ENCODE measurements at regions not wholly inside any gene's neighbourhood (a gene's known extent, or its start where the extent isn't known, plus 50 kb on each side); places are given as distances from the start of the nearest gene placed in this dataset.

DNA sequence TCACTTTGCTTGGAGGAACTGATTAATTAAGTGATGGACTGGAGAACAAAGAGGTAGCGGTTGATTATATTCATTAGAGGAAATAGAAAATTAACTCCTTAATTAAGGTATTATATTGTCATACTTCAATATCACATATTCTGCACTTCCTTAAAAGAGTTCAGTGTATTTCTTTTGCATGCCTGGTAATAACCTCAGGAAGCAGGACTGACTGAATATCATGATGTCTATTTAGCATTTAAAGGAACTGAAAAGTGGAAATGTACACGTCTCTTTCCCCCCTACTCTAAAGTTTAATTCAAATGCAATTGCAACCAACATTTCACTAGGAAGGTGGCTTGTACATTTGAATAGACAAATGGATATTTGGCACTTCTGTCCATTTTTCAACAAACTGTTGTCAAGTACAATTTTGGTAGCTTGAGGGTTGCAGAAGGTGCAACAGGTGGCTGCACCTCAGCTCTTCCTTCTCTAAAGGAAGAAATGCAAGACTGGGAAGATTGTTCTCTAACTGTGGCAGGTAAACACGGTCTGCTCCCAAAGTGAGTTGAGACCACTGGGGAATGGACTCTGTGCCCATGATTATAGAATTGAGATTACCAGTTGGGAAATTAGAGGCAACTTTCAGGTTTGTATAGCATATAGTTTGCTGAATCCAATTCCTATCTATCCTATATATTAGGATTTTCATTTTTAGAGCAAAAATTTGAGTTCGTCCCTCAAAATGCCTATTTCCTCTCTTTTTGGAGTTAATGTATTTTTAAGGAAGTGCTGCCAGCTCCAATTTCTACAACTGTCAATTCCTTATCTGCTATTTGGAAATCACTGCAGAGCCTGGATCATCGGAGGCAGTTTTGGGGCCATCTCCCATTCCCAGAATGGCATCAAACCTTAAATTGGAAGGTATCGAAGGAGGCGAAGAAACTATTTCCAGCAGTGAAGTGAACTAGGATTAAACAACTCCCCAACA, 98.9 kb upstream of the TAF11L2 start:
- no peak overlapping the region for H3K9ac ChIP-seq (ENCODE audit: low read depth in 1 of 2, low read length in 2 of 2)
- no peak overlapping the region for H3K27ac ChIP-seq (ENCODE audit: low read depth in 2 of 2, low read length in 2 of 2)
- no peaks in the 10 kb centered on the region for H3K36me3 ChIP-seq (ENCODE audit: control insufficient read depth in 2 of 2, insufficient read depth in 2 of 2, low read length in 2 of 2)
- no peak overlapping the region for H3K4me3 ChIP-seq (ENCODE audit: low read length in 2 of 2)
- peaks cover 0 to 5% of the 10 kb centered on the region in 2 donors for H3K4me1 ChIP-seq (ENCODE audit: control insufficient read depth in 2 of 2, insufficient read depth in 2 of 2, low read length in 2 of 2)
- no peaks in the 10 kb centered on the region for H3K9me3 ChIP-seq (ENCODE audit: control insufficient read depth in 2 of 2, low read length in 2 of 2)
- H3K27me3 ChIP-seq (ENCODE audit: control insufficient read depth in 2 of 2, insufficient read depth in 2 of 2, low read length in 2 of 2) = peaks cover 2 to 5% of the 10 kb centered on the region in 2 donors

DNA sequence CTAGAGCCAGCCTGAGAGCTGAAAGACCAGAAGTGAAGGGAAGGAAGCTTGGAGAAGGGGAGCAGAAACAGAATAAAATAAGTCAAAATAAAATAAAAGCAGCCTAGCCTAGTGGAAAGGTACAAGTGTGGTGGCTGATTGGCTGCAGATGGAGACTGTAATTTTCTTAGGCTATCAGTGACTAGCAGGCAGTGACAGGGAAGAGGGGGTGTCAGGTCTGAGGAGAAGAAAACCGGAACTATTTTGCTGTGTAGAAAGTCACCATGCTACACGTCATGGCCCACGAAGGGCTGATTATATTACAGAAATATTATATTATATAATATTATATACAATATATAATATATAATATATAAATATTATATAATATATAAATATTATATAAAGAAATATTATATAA, 98.1 kb upstream of the TAF11L2 start:
- Histone ChIP-seq H3K4me1 (ENCODE audit: control insufficient read depth in 2 of 2, insufficient read depth in 2 of 2, low read length in 2 of 2) (peaks cover 0 to 5% of the 10 kb centered on the region in 2 donors), H3K9me3 (ENCODE audit: control insufficient read depth in 2 of 2, low read length in 2 of 2) (no peaks in the 10 kb centered on the region), H3K36me3 (ENCODE audit: control insufficient read depth in 2 of 2, insufficient read depth in 2 of 2, low read length in 2 of 2) (no peaks in the 10 kb centered on the region), H3K27ac (ENCODE audit: low read depth in 2 of 2, low read length in 2 of 2) (no peak overlapping the region), H3K27me3 (ENCODE audit: control insufficient read depth in 2 of 2, insufficient read depth in 2 of 2, low read length in 2 of 2) (peaks cover 2 to 5% of the 10 kb centered on the region in 2 donors), H3K9ac (ENCODE audit: low read depth in 1 of 2, low read length in 2 of 2) (no peak overlapping the region), H3K4me3 (ENCODE audit: low read length in 2 of 2) (no peak overlapping the region)

DNA sequence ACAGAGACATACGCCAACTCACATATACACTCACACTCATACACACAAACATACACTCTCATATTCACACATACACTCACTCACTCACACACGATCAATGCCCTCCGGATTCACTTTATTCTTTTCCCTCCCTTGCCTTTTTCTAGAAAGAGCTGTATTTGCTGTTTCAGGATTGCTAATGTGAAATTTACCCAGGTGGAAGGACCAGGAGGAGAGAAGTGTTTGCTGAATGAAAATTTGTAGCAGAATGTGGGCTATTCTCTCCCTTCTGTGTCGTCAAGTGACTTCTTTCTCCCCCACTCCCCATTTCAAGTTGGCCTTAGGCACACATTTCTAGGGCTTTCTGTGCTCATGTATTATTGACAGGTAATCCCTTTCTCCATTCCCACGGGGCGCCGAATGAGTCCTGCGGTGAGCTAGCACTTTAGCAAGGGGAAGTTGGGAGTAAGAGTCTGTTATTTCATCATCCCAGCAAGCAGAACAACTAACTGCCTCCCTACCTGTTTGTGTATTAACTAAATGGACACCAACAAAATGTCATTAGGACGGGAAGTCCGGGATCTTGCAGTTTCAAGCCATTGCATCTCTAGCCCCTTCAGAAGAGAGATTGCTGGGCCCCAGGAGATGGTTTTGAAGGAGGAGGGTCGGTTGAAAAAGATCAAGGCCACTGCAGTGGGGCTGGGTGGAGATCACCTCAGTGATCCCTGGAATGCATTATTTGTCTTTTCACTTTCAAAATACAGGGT, 97.1 kb upstream of the TAF11L2 start:
- no peaks in the 10 kb centered on the region for H3K36me3 ChIP-seq (ENCODE audit: control insufficient read depth in 2 of 2, insufficient read depth in 2 of 2, low read length in 2 of 2)
- peaks cover 0 to 5% of the 10 kb centered on the region in 2 donors for H3K4me1 ChIP-seq (ENCODE audit: control insufficient read depth in 2 of 2, insufficient read depth in 2 of 2, low read length in 2 of 2)
- H3K27ac ChIP-seq (ENCODE audit: low read depth in 2 of 2, low read length in 2 of 2) = no peak overlapping the region
- no peaks in the 10 kb centered on the region for H3K9me3 ChIP-seq (ENCODE audit: control insufficient read depth in 2 of 2, low read length in 2 of 2)
- H3K27me3 ChIP-seq (ENCODE audit: control insufficient read depth in 2 of 2, insufficient read depth in 2 of 2, low read length in 2 of 2) = peaks cover 2 to 5% of the 10 kb centered on the region in 2 donors
- H3K4me3 ChIP-seq (ENCODE audit: low read length in 2 of 2) = no peak overlapping the region
- H3K9ac ChIP-seq (ENCODE audit: low read depth in 1 of 2, low read length in 2 of 2) = no peak overlapping the region

DNA sequence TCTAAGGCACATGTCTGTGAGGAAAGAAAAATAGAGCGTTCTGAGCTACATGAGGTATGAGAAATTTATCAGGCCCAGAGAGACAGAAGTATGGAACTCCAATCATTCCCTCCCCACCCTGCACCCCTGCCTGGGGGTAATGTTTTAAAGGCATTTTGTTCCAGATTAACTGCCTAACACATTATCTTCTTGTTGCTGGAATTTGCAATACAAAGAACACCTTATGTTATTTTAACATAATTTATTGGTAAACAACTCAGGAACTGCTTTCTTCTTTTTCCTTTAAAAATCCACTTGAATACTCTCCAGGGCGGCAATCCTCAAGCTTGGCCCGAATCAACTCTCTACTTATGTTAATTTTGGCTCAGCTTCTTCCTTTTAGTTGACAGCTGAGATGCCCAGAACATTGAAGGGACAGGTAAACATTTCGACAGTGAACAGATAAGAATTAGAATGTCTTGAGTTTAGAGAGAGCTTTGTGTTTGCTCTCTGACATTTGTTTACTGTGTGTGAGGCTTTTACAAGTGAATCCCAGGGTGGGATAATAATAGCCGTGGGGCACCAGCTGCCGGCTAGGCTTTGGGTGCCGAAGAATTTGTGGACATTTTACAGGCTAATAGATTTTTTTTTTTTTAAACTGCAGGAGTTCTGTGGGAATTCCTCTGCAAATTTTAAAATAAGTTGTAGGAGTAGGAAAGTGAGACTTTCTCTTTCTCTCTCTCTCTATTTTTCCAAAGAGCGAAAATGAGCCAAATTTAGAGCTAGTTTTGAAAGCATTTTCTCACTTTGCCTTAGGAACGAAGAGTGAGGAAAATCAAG, 96.4 kb upstream of the TAF11L2 start:
- Histone ChIP-seq H3K36me3 (ENCODE audit: control insufficient read depth in 2 of 2, insufficient read depth in 2 of 2, low read length in 2 of 2) (no peaks in the 10 kb centered on the region), H3K4me1 (ENCODE audit: control insufficient read depth in 2 of 2, insufficient read depth in 2 of 2, low read length in 2 of 2) (peaks cover 0 to 5% of the 10 kb centered on the region in 2 donors), H3K4me3 (ENCODE audit: low read length in 2 of 2) (no peak overlapping the region), H3K27me3 (ENCODE audit: control insufficient read depth in 2 of 2, insufficient read depth in 2 of 2, low read length in 2 of 2) (peaks cover 2 to 5% of the 10 kb centered on the region in 2 donors), H3K9me3 (ENCODE audit: control insufficient read depth in 2 of 2, low read length in 2 of 2) (no peaks in the 10 kb centered on the region), H3K9ac (ENCODE audit: low read depth in 1 of 2, low read length in 2 of 2) (no peak overlapping the region), H3K27ac (ENCODE audit: low read depth in 2 of 2, low read length in 2 of 2) (no peak overlapping the region)

DNA sequence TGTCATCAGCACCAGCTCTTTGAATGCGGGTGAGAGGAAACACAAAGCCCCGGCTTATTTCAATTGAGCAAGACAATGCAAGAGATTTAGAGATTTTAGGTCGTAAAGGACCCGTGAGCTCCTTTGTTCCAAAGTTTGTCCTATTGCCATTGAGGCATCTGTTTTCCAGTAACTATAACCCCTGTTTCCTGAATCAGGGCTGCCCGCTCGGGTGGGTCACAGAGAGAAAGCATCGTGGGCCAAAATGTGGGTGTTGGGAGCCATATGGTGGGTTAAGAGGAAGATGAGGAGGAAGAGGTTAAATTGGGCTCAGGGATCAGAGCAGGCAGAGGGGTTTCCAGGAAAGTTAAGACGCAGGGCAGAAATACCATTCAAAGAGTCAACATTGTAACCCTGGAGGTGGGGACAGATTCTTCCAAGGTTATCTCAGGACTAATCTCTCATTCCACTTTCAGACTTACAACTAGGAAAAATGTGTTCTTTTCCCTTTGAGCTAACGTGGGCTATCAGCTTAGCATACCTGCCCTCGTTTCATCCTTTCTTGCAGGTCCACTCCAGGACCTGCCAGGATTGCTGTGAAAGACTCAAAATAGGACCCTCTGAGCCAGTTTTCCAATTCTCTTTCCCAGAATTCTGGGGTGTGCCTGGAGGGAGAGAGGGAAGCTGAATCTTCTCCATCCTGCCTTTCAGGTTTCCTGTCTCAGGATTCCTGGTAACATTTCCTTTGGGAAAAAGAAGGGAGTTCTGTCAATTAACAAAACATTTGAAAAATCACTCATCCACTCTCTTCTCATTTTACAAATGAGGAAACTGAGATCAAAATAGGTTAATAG, 95.5 kb upstream of the TAF11L2 start:
- H3K9ac ChIP-seq (ENCODE audit: low read depth in 1 of 2, low read length in 2 of 2) = no peak overlapping the region
- H3K4me3 ChIP-seq (ENCODE audit: low read length in 2 of 2) = no peak overlapping the region
- peaks cover 2 to 5% of the 10 kb centered on the region in 2 donors for H3K27me3 ChIP-seq (ENCODE audit: control insufficient read depth in 2 of 2, insufficient read depth in 2 of 2, low read length in 2 of 2)
- H3K9me3 ChIP-seq (ENCODE audit: control insufficient read depth in 2 of 2, low read length in 2 of 2) = no peaks in the 10 kb centered on the region
- peaks cover 0 to 5% of the 10 kb centered on the region in 2 donors for H3K4me1 ChIP-seq (ENCODE audit: control insufficient read depth in 2 of 2, insufficient read depth in 2 of 2, low read length in 2 of 2)
- H3K27ac ChIP-seq (ENCODE audit: low read depth in 2 of 2, low read length in 2 of 2) = no peak overlapping the region
- no peaks in the 10 kb centered on the region for H3K36me3 ChIP-seq (ENCODE audit: control insufficient read depth in 2 of 2, insufficient read depth in 2 of 2, low read length in 2 of 2)

DNA sequence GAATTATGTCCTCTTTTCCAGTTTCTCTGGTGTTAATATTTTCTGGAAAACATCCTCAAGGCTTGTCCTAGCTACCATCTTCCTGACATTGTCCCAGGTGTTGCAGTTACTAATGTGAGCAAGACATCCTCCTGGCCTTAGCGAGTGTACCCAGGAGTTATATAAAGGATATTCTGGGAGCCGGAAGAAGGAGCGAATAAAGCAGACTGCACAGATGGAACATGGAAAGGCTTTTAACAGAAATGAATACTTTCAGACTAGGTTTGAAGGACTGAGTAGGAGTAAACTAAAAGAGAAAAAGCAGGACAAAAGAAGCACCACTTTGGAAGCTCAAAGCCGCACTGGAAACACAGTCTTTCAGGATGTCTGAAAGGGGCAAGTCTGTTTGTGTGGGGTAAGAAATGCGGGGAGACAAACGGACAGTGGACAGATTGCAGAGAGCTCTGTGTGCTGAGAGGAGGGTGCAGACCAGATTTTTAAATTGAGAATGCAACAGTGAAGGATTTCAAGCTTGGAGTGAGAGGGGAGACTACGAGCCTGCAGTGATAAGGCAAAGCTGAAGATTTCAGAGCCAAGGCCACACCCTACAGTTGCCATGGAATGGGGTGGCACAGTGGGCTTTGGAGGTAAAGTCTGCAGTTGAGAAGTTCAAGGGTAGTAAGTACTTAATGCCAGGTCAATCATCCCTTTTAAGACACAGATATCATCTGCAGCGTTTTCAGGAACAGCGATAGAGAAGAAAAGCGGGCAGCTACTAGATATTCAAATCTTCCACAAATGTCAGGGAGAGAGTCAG, 94.1 kb upstream of the TAF11L2 start:
- H3K27ac ChIP-seq (ENCODE audit: low read depth in 2 of 2, low read length in 2 of 2) = no peak overlapping the region
- peaks cover 2 to 5% of the 10 kb centered on the region in 2 donors for H3K27me3 ChIP-seq (ENCODE audit: control insufficient read depth in 2 of 2, insufficient read depth in 2 of 2, low read length in 2 of 2)
- no peaks in the 10 kb centered on the region for H3K36me3 ChIP-seq (ENCODE audit: control insufficient read depth in 2 of 2, insufficient read depth in 2 of 2, low read length in 2 of 2)
- no peak overlapping the region for H3K9ac ChIP-seq (ENCODE audit: low read depth in 1 of 2, low read length in 2 of 2)
- no peaks in the 10 kb centered on the region for H3K9me3 ChIP-seq (ENCODE audit: control insufficient read depth in 2 of 2, low read length in 2 of 2)
- H3K4me3 ChIP-seq (ENCODE audit: low read length in 2 of 2) = no peak overlapping the region
- H3K4me1 ChIP-seq (ENCODE audit: control insufficient read depth in 2 of 2, insufficient read depth in 2 of 2, low read length in 2 of 2) = peaks cover 0 to 5% of the 10 kb centered on the region in 2 donors

DNA sequence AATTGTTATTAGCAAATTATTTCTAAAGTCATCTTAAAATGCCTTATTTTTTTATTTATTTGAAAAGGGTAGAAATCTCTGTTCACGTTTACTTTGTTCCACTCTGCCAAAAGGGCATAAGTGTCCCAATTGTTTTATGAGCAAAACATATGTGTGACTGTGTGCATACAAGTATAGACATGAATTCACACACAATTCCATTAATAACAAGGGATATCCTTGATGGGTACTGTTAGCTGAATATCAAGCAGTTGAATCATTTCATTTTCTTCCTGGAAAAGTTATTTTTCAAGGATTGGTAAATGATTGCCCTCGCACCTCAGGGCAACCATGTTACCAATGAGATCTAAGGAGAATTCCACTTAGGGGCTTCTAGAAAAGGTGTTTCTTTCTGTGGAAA, 92.1 kb upstream of the TAF11L2 start:
- Histone ChIP-seq H3K36me3 (ENCODE audit: control insufficient read depth in 2 of 2, insufficient read depth in 2 of 2, low read length in 2 of 2) (no peaks in the 10 kb centered on the region), H3K9ac (ENCODE audit: low read depth in 1 of 2, low read length in 2 of 2) (no peak overlapping the region), H3K27ac (ENCODE audit: low read depth in 2 of 2, low read length in 2 of 2) (no peak overlapping the region), H3K9me3 (ENCODE audit: control insufficient read depth in 2 of 2, low read length in 2 of 2) (no peaks in the 10 kb centered on the region), H3K4me3 (ENCODE audit: low read length in 2 of 2) (no peak overlapping the region), H3K27me3 (ENCODE audit: control insufficient read depth in 2 of 2, insufficient read depth in 2 of 2, low read length in 2 of 2) (peaks cover 2 to 5% of the 10 kb centered on the region in 2 donors), H3K4me1 (ENCODE audit: control insufficient read depth in 2 of 2, insufficient read depth in 2 of 2, low read length in 2 of 2) (peaks cover 0 to 5% of the 10 kb centered on the region in 2 donors)

DNA sequence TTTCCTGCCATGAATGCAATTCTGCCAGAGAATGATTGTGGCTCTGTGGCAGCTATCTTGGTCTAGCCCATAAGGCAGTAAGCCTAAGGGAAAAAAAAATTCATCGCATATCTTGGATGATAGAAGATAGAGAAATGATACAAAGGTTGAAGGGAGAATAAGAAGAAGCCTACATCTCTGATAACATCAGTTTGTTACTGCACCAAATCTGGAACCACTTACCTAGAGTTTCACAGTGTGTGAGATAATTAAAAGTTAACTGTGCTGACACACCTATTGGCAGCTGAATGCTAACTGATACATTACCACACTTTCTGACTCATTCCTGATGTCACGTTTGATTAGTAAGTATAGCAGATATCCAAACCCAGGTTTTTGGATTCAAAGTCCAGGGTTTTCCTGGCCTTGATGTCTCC, 91.6 kb upstream of the TAF11L2 start:
- Histone ChIP-seq H3K27me3 (ENCODE audit: control insufficient read depth in 2 of 2, insufficient read depth in 2 of 2, low read length in 2 of 2) (peaks cover under 1 to 2% of the 10 kb centered on the region in 2 donors), H3K4me1 (ENCODE audit: control insufficient read depth in 2 of 2, insufficient read depth in 2 of 2, low read length in 2 of 2) (peaks cover 0 to 3% of the 10 kb centered on the region in 2 donors), H3K27ac (ENCODE audit: low read depth in 2 of 2, low read length in 2 of 2) (no peak overlapping the region), H3K4me3 (ENCODE audit: low read length in 2 of 2) (no peak overlapping the region), H3K9ac (ENCODE audit: low read depth in 1 of 2, low read length in 2 of 2) (no peak overlapping the region), H3K36me3 (ENCODE audit: control insufficient read depth in 2 of 2, insufficient read depth in 2 of 2, low read length in 2 of 2) (no peaks in the 10 kb centered on the region), H3K9me3 (ENCODE audit: control insufficient read depth in 2 of 2, low read length in 2 of 2) (no peaks in the 10 kb centered on the region)
